SHP77 treated with DMSO at 0.1 percent for 48 hours (cell line): ENCODE measurements at regions not wholly inside any gene's neighbourhood (a gene's known extent, or its start where the extent isn't known, plus 50 kb on each side); places are given as distances from the start of the nearest gene placed in this dataset.
"Not testable (repeated sequence)": the region's sequence is repeated elsewhere in the genome, so short reads cannot be mapped to it uniquely, and the experiment has no call there.

ENCODE experiments used
- DNase-seq: peaks from one replicate; lab custom pipeline; 2025; lab: John Stamatoyannopoulos, UW

DNA sequence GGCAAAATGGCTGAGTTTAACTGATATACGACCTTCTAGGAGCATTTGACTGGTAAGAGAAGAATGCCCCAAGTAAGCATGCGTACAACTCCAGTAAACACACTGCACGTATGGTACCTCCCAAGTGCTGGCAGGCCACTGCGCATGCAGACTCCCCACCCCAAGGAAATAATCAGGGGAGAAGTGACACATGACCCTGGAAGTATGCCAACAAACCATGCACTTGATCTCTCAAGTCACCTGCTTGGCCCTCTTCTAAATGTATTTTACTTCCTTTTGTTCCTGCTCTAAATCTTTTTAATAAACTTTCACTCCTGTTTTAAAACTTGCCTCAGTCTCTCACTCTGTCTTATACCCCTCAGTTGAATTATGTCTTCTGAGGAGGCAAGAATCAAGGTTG is 129.8 kb upstream of the COL5A2 start:
- DNase-seq: no peak

- no peak for DNase-seq
These were observed 129.1 kb upstream of the WDR75 start for GRCh38 chr2:189312211-189312610.

GRCh38 chr2:189312643-189313042 is 128.6 kb upstream of the WDR75 start:
- no peak for DNase-seq

DNA sequence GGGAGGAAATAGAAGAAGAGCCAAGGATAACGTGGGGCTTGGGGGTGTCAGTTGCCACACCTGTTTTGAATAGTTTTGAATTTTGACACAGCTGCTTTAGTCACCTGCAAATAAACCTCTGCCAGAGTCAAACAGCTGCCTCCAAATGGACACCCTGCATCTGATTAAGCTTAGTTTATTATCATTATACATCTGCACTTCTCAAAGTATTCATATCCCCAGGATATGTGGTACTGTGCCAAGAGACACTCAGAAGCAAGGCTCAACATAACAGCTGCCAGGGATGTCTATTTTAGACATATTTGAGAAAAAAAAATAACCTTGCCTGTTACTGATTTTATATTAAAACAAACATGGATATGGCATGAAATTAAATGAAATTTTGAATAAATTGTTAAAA is 122.5 kb upstream of the WDR75 start:
- DNase-seq: no peak

- DNase-seq: not testable (repeated sequence)
These were observed 121.8 kb upstream of the WDR75 start for GRCh38 chr2:189319424-189319823.

DNA sequence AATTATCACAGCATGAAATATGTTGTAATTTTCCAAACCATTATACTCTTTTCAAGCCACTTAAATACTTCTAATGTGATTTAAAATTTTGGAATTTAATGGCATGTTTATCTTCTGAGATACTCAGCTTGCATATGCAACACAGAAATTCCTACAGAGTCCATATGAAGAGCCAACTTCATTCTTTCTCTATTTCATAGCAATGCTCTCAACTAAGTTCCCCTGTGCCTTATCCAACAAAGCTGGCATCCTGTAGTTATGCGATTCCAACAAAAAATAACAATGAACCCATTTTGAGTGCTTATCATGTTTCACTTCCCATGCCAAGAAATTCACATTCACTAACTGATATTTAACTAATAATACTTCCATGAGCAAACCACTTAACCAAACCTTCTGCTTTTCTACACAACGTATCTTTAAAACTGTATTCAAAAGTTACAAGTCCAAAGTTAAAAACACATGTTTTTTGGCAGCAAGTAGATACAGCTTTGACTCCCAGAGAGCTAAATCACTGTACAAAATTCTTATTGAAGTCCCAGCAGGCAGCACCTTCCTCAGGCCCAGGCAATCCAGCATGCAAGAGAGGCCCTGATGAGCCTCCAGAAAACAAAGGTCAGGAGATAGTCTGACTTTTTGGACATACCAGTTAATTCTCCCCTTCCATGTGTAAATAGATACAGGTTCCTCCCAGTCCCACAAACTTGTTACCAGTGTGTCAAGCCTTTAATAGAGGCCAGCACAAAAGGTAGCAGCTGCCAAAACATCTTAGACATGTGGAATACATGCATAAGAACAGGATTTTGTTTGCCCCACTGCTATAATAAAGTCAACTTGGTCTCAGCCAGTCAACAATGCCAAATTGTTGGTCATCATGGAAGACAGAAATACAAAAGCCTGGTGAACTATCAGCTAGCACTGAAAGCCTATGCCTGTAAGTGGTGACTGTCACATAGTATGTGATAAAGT is 113.1 kb upstream of the WDR75 start:
- no peak for DNase-seq

DNA sequence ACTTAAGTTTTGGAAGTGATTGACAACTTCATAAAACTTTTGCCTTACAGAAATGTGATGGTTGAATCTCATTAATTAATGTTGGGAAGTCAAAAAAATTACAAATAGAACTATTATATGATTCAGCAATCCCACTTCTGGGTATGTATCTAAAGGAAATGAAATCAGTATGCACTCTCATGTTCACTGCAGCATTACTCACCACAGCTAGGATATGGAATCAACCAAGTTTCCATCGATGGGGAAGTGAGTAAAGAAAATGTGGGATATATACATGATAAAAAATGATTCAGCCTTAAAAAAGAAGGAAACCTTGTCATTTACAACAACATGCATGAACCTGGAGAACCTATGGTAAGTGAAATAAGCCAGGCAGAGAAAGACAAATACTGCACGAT is 112.4 kb upstream of the WDR75 start:
- DNase-seq: no peak

DNA sequence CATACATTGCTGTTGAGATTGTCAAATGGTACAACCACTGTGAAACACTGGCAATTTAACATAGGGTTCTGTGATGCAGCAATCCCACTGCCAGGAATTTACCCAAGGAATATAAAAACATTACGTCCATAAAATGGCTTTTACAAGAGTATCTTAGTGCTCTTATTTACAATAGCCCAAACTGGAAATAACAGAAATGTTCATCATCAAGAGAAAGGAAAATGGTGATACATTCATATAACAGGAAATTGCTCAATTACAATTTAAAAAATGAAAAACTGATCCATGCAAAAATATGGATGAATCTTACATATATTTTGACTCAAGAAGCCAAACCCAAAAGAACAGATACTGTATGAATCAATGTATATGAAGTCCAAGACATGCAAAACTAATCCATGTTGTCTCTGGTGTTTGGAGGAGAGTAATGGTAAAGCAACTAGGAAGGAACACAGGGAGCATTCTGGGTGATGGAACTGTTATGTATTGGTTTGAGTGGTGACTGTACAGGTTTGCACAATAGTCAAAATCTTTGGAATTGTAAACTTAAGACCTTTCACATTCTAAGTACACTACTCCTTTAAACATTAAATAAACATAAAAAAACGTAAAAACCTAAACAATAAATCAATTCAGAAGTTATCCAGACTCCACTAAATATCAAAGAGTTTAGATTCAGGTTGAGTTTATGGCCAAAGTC is 104.8 kb upstream of the WDR75 start:
- DNase-seq: no peak

DNA sequence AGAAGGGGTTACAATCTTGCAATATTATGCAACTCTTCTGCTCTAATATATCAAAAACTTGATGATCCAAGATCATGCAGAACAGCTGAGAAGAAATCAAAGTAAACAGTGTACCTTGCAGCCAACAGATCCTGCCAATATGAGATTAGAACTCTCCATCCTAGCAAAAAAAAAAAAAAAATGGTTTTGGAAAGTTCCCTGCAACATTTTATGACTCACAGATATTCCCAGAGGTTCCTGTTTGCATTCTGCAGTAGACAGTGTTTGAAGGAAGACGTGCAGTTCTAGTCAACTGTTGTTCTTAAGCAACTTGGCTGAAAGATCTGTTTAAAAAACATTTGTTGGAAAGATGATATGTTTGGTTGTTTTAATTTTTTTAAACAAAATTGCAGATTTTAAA is 103.6 kb upstream of the WDR75 start:
- no peak for DNase-seq

DNA sequence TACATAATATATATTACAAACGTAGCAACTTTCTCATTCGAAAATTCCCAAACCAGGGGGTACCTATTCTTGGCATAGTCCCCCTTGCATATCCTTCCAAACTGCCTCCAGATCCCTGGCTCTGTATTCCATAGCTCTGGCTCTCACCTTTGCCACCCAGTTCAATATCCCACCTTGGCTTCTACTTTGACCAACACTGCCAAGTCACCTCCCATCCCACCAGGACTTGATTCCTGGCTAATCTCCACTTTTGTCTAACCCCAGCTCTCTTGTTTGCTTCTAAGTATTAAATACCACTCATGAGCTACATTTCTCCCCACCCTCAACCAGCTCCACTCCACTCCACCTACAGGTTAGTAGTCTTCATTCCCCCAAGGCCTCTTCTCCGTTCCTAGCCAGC is 103.2 kb upstream of the WDR75 start:
- no peak for DNase-seq

DNA sequence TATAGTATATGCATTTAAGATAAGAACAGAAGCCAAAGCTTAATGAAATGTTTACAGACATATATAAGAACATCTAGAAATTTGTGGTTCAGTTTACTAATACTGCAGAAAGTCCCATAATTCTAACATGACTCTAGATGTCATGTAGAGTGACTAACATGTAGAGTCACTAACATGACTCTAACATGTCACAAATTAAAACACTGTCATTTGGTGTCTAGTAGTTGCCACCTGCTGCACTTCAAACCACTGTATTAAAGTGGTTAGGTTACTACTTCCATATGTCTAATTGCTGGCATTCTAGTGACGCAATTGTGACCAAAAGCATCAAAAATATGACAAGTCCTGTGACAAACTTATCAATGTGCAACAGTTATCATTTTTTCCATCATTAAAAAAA is 100.2 kb upstream of the WDR75 start:
- no peak for DNase-seq

DNA sequence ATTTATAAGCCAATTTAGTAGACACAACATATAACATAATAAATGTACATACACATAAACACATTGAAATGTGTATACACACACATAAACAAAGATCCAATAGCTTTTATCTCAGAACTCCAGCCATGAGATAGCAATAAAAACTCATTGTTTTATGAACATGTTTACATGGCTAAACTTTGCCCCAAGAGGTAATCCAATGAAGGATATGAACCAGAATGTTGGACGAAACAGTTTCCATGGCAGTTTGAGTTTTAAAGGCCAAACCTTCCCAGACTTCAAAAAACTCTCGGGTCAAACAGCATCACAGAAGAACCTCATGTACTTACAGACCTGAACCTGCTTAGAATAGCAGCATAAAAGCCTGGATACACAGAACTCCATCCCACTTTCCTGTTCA is 97.2 kb upstream of the WDR75 start:
- DNase-seq: no peak

DNA sequence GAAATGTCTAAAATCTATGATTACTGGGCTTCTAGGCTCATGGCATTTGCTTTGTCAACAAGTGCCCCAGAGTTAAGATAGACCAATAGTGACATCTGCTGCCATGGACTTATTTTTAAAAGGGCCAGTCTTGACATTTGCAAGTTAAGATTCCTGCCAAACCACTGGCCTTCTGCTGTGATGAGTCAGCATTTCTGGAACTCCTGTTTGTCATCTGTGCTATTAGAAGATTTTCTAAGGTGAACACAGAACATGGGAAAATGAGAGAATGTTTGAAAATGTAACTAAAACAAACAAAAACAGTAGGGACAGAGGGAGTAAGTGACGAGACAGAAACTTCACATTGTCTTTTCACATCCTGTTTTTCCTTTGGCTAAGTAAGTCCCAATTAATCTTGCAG is 93.7 kb upstream of the WDR75 start:
- no peak for DNase-seq

DNA sequence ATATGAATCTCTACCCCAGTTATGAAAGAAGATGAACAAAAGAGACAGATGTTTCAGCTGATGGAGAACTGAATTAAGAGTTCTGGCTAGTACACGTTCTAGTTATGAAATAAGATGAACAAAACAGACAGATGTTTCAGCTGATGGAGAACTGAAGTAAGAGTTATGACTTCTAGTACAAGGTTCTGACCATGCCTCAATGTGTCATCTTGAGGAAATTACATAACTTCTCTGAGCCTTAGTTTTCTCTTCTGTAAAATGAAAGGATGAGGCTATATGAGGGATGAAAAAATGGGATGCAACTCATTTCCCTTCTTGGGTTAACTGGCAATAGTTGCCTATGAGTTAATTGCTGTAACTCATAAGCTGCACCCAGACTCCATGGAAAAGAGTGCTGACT is 92.9 kb upstream of the WDR75 start:
- DNase-seq: no peak

DNA sequence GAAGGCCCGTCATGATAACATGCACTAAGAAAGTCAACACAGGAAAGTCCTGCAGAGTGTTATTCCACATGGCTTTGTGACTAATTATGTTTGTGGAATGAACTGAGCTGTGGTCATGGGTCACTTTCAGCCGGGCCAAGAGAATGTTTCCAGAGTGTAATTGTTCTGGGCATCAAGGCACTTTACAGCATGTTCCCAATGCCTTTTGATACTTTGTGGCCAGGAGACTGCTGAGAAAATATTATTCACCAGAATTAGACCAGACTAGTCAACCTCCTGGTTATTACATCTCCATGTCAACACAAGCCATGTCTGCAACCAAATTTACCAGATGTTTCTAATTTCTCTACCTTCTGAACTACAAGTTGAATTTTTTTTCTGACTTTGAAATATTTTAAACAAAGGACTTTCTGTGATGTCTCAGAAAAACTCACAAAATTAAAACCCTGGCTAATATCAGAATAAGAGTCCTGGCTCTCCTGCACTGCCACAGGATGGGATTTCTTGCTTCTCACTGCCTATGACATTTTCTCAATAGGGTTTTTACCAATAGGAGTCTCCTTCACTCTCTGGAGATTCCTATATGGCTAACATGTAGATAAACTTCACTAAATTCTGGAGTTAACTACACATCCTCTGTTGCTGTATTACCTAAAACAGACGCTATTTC is 90.6 kb upstream of the WDR75 start:
- no peak for DNase-seq

- not testable (repeated sequence) for DNase-seq
These were observed 89.3 kb upstream of the WDR75 start for GRCh38 chr2:189351933-189352332.

GRCh38 chr2:189357375-189357774 is 83.9 kb upstream of the WDR75 start:
- not testable (repeated sequence) for DNase-seq

DNA sequence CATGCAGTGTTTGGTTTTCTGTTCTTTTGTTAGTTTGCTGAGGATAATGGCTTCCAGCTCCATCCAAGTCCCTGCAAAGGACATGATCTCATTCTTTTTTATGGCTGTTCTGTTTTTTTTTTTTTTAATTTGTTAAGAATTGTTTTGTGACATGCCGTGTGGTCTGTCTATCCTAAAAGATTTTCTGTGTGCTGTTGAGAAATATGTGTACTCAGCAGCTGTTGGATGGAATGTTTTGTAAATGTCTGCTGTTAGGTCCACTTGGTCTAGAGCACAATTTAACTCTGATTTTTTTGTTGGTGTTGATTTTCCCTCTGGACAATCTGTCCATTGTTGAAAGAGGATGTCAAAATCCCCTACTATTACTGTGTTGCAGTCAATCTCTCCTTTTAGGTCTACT is 80.4 kb upstream of the WDR75 start:
- DNase-seq: no peak

DNA sequence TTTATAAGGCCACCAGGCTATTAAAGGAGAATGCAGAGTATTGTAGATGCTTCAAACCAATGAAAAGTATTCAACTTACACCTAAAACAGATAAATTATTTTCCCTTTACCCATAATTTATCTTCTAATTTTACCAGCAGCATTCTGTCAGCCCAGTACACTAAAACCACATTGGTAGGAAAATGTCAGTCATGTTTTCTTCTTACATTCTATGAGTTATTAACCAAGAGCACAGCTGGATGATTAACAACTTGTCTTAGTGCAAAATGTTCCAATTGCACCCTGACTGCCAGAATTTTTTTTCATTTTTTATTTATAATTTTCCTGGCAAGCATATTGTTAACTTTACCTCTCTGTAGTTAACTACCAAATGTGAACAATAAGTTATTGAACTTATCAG is 79.0 kb upstream of the WDR75 start:
- DNase-seq: no peak

DNA sequence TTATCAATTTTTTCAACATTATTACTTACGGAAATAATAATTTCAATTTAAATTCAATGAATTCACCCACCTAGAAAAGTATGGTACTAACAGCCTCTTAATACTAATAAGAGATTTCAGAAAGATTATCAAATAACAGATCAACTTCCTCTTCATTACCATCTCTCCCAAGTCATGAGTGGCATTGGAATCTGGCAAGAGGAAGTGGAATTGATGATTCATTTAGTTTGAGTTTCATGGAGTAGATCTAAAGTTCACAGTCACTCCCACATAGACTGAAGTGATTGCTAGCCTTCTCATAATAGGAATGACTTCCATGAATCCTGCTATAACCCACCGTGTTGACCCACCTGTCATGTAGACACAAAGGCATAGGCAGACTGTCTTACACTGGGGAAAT is 77.7 kb upstream of the WDR75 start:
- DNase-seq: no peak

DNA sequence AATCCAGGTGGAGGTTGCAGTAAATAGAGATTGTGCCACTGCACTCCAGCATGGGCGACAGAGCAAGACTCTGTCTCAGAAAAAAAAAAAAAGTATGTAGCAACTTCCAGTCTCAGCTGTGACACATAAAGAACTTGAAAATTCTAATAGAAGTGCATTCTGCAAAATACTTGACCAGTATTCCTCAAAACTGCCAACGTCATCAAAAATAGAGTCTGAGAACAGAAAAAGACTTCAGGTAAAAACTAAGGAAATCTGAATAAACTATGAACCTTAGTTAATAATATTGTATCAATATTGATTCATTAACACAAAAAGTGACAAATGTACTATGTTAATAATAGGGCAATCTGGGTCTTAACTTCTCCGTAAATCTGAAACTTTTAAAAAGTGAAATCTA is 76.7 kb upstream of the WDR75 start:
- DNase-seq: no peak

DNA sequence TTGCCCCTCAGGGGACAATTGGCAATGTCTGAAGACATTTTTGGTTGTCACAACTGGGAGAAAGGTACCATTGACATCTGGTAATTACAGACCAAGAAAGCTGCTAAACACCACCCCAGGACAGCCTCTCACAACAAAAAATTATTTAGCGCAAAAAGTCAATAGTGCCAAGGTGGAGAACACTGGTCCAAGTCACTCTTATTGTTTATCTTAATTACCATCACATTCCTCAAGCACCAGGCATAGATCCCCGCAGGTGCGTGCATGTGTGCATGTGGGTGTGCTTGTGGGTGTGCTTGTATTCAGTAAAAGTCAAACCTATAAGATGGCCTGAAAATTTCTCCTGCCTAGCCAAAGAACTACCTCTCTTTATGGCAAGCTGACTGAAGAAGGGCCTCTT is 74.9 kb upstream of the WDR75 start:
- DNase-seq: no peak

DNA sequence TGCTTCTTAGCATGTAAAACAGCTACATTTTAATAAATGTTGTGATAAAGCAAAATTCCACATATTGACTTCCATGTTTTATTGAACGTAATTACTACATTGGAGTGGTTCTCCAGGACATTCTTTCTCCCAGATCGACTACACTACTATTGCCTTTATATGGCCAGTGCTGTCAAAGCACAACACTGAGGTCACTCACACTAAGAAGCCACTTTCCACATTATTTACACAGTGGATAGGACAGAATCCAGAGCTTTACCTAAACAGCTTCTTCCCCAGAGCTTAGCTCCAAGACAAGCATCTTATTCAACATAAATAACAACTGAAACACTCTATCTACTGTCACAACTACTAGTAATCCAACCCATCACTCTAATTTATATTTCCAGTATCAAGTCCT is 73.9 kb upstream of the WDR75 start:
- DNase-seq: no peak
